ENCODE measurements at regions not wholly inside any gene's neighbourhood (a gene's known extent, or its start where the extent isn't known, plus 50 kb on each side); places are given as distances from the start of the nearest gene placed in this dataset.

DNA sequence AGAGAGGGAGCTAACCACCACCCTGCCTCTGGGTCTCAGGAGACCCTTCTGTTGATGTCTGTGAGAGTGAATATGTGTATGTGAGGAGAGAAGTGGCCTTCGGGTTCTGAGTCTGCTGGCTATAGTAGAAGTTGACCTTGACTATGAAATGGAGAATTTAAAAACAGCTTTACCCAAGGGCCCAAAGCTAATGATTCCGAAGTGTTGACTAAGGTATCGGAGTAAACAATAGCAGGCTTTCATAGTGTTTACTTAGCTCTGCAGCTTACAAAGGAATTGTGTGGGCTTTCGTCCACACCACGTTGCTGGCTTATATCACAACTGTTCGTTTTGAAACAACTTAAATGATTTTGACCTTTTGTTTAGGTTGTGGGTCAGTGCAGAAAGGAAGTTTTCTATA is 126.5 kb upstream of the JAG1 start:
- Histone ChIP-seq H3K36me3 (ENCODE audit: control insufficient read depth in 2 of 4, insufficient read depth in 4 of 4, low read length in 3 of 4) (no peaks in the 10 kb centered on the region), H4K5ac (ENCODE audit: insufficient read length, low read depth, low read length) (no peak overlapping the region), H3K4me1 (replicated peaks in 1 of 4; ENCODE audit: control insufficient read depth in 3 of 4, insufficient read depth in 4 of 4, low read length in 3 of 4) (no peaks in the 10 kb centered on the region), H3K9me3 (ENCODE audit: insufficient read depth in 2 of 2, low read depth in 1 of 2, low read length in 1 of 2) (no peaks in the 10 kb centered on the region), H3K18ac (ENCODE audit: extremely low read depth, low read length) (no peak overlapping the region), H3K56ac (replicated peaks; ENCODE audit: insufficient read length, low read depth, low read length) (no peak overlapping the region), H3K23ac (ENCODE audit: insufficient read length) (no peak overlapping the region), H2BK5ac (ENCODE audit: low read depth, low read length) (no peak overlapping the region), H3K27ac (ENCODE audit: low read depth, low read length) (no peak overlapping the region), H3K4me2 (ENCODE audit: insufficient read depth in 1 of 2, low read depth in 2 of 2, low read length in 2 of 2) (no peak overlapping the region), H4K91ac (replicated peaks; ENCODE audit: insufficient read length, low read length) (no peak overlapping the region), H2BK20ac (ENCODE audit: low read length) (no peak overlapping the region), H2AK5ac (ENCODE audit: low read depth, low read length) (no peak overlapping the region), H2BK120ac (replicated peaks; ENCODE audit: low read depth, low read length) (no peak overlapping the region), H4K8ac (ENCODE audit: extremely low read depth, insufficient read depth, low read length) (no peak overlapping the region), H2BK15ac (ENCODE audit: low read length) (no peak overlapping the region), H2AFZ (ENCODE audit: low read length) (no peak overlapping the region), H3K9ac (replicated peaks in 1 of 4; ENCODE audit: extremely low read depth in 1 of 4, low read depth in 3 of 4, low read length in 3 of 4) (no peak overlapping the region), H3K23me2 (ENCODE audit: low read depth, low read length) (no peaks in the 10 kb centered on the region), H2BK12ac (ENCODE audit: low read depth, low read length) (no peak overlapping the region), H3K14ac (ENCODE audit: insufficient read length) (no peak overlapping the region), H3K27me3 (replicated peaks in 1 of 4; ENCODE audit: control insufficient read depth in 3 of 4, extremely low read depth in 1 of 4, insufficient read depth in 3 of 4, low read length in 3 of 4) (no peaks in the 10 kb centered on the region), H4K20me1 (replicated peaks in 1 of 2; ENCODE audit: control insufficient read depth in 1 of 2, insufficient read depth in 2 of 2, low read length in 2 of 2) (no peaks in the 10 kb centered on the region), H3K79me1 (ENCODE audit: low read depth, low read length) (no peaks in the 10 kb centered on the region), H3K4ac (replicated peaks; ENCODE audit: insufficient read length, low read depth, low read length) (no peak overlapping the region), H3K79me2 (ENCODE audit: control insufficient read depth in 1 of 2, insufficient read depth in 2 of 2, low read length in 2 of 2) (no peaks in the 10 kb centered on the region), H3K4me3 (ENCODE audit: extremely low read depth in 1 of 4, insufficient read depth in 2 of 4, low read depth in 3 of 4, low read length in 4 of 4) (no peak overlapping the region)
- ChIA-PET CTCF (ENCODE audit: partially characterized antibody) (no interaction called here), POLR2A (ENCODE audit: partially characterized antibody) (no interaction called here)
- WGBS, 2 experiments (ENCODE audit: extremely low coverage in 1 of 2, insufficient coverage in 1 of 2, insufficient read length in 1 of 2, insufficient replicate concordance in 2 of 2, low coverage in 1 of 2, low lambda C conversion rate in 2 of 2, missing lambda C conversion rate in 1 of 2), result 93% methylated on average over 6 of the region's 6 CpGs; no CpG with 5 or more reads in 1 of the 2 experiments
- TF ChIP-seq, protein P1, sequence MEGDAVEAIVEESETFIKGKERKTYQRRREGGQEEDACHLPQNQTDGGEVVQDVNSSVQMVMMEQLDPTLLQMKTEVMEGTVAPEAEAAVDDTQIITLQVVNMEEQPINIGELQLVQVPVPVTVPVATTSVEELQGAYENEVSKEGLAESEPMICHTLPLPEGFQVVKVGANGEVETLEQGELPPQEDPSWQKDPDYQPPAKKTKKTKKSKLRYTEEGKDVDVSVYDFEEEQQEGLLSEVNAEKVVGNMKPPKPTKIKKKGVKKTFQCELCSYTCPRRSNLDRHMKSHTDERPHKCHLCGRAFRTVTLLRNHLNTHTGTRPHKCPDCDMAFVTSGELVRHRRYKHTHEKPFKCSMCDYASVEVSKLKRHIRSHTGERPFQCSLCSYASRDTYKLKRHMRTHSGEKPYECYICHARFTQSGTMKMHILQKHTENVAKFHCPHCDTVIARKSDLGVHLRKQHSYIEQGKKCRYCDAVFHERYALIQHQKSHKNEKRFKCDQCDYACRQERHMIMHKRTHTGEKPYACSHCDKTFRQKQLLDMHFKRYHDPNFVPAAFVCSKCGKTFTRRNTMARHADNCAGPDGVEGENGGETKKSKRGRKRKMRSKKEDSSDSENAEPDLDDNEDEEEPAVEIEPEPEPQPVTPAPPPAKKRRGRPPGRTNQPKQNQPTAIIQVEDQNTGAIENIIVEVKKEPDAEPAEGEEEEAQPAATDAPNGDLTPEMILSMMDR (IDR thresholded peaks at IDR 0.05; ENCODE audit: control extremely low read depth in 1 of 3, insufficient read depth in 1 of 3, low read depth in 1 of 3, low read length in 3 of 3), result no peak
- no peak for TF ChIP-seq CREB1 (IDR thresholded peaks at IDR 0.05)
- TF ChIP-seq CHD1 (IDR thresholded peaks at IDR 0.05; ENCODE audit: low read depth, low read length), result no peak
- no peak for TF ChIP-seq KDM4A (IDR thresholded peaks at IDR 0.05; ENCODE audit: low read depth, low read length, severe bottlenecking)
- TF ChIP-seq CEBPB (IDR thresholded peaks at IDR 0.05; ENCODE audit: low read depth, low read length), result no peak
- no peak for TF ChIP-seq FOSL1 (IDR thresholded peaks at IDR 0.05; ENCODE audit: insufficient read depth, low read depth, low read length)
- TF ChIP-seq HDAC2 (IDR thresholded peaks at IDR 0.05; ENCODE audit: borderline replicate concordance in 1 of 2, low read depth in 2 of 2, low read length in 2 of 2), result no peak
- TF ChIP-seq RXRA (IDR thresholded peaks at IDR 0.05; ENCODE audit: insufficient read depth, low read depth, low read length), result no peak
- TF ChIP-seq GABPA (IDR thresholded peaks at IDR 0.05; ENCODE audit: borderline replicate concordance, insufficient read depth, low read length), result no peak
- no peak for TF ChIP-seq GTF2F1 (IDR thresholded peaks at IDR 0.05; ENCODE audit: borderline replicate concordance, low read depth, low read length)
- FAIRE-seq (no peak), DNase-seq (ENCODE audit: low read depth in 1 of 2, low spot score in 2 of 2) (no peak)

Data from H1 (cell line).